GM13976 (cell line): ENCODE measurements at regions not wholly inside any gene's neighbourhood (a gene's known extent, or its start where the extent isn't known, plus 50 kb on each side); places are given as distances from the start of the nearest gene placed in this dataset.

Experiments
- DNase-seq: peaks from one replicate; pipeline ENCODE4 v3.0.0; 2012; ENCODE audit warnings: low spot score
- CTCF ChIP-seq: IDR thresholded peaks from 2 replicates; pipeline ENCODE4 v1.5.1; 2012; ENCODE audit warnings: borderline replicate concordance, mild to moderate bottlenecking; ENCODE audit not compliant: insufficient read depth; ENCODE audit errors: extremely low read depth, missing control alignments, control extremely low read depth
- in situ Hi-C: fragments of 300-500 bp; cut with MboI; formaldehyde crosslinking; loops from one replicate; pipeline ENCODE4 v1.12.0; 2022; ENCODE audit warnings: low sequenced_read_pairs, mixed read lengths, inconsistent platforms; ENCODE audit not compliant: unreplicated experiment

- DNase-seq: no peak
- in situ Hi-C loops: loop anchor here (10.0 kb wide), 1 partner anchor 311 kb away; no protein-coding TSS in a partner anchor
- TF ChIP-seq CTCF: no peak
These were observed 55.6 kb upstream of the SSX2IP start for GRCh38 chr1:84745857-84746256.

GRCh38 chr1:84743896-84744295, 53.6 kb upstream of the SSX2IP start:
- no peak for TF ChIP-seq CTCF
- in situ Hi-C loops: loop anchor here (10.0 kb wide), 1 partner anchor 309 kb away; no protein-coding TSS in a partner anchor

GRCh38 chr1:84742653-84743052, 52.4 kb upstream of the SSX2IP start:
- no peak for DNase-seq
- in situ Hi-C loops: loop anchor here (10.0 kb wide), 1 partner anchor 308 kb away; no protein-coding TSS in a partner anchor
- no peak for TF ChIP-seq CTCF

More at GRCh38 chr1:84743896-84744295, 53.6 kb upstream of the SSX2IP start:
- DNase-seq: no peak

GRCh38 chr1:84740050-84740714, 49.9 kb upstream of the SSX2IP start:
- TF ChIP-seq CTCF: no peak
- in situ Hi-C loops: loop anchor here (10.0 kb wide), 1 partner anchor 305 kb away; no protein-coding TSS in a partner anchor

More at GRCh38 chr1:84740050-84740714, 49.9 kb upstream of the SSX2IP start:
- no peak for DNase-seq
